ENCODE measurements at regions not wholly inside any gene's neighbourhood (a gene's known extent, or its start where the extent isn't known, plus 50 kb on each side); places are given as distances from the start of the nearest gene placed in this dataset.

- peaks cover 10 to 18% of the 10 kb centered on the region in 2 donors for H3K9me3 Mint-ChIP-seq
- H3K27ac Mint-ChIP-seq, result no peak overlapping the region
- DNase-seq (ENCODE audit: low spot score in 2 of 2) (no peak), ATAC-seq (no peak)
- peaks cover 8 to 16% of the 10 kb centered on the region in 2 donors for H3K36me3 Mint-ChIP-seq
Observed at GRCh38 chr5:118703241-118703640, 285.1 kb downstream of the DTWD2 start.

- H3K36me3 Mint-ChIP-seq, result peaks cover 8 to 16% of the 10 kb centered on the region in 2 donors
- peaks cover 10 to 18% of the 10 kb centered on the region in 2 donors for H3K9me3 Mint-ChIP-seq
- no peak overlapping the region for H3K27ac Mint-ChIP-seq
- ATAC-seq (no peak), DNase-seq (ENCODE audit: low spot score in 2 of 2) (no peak)
Observed at GRCh38 chr5:118701791-118702190, 286.6 kb downstream of the DTWD2 start.

- H3K27ac Mint-ChIP-seq, result no peak overlapping the region
- DNase-seq (ENCODE audit: low spot score in 2 of 2), result no peak
- peaks cover 8 to 16% of the 10 kb centered on the region in 2 donors for H3K36me3 Mint-ChIP-seq
- peaks cover 10 to 16% of the 10 kb centered on the region in 2 donors for H3K9me3 Mint-ChIP-seq
- ATAC-seq, result no peak
Observed at GRCh38 chr5:118700510-118700909, 287.8 kb downstream of the DTWD2 start.

GRCh38 chr5:118698774-118699173 lies 289.6 kb downstream of the DTWD2 start:
- Mint-ChIP-seq H3K36me3 (peaks cover 4 to 11% of the 10 kb centered on the region in 2 donors), H3K27ac (no peak overlapping the region), H3K9me3 (peaks cover 5 to 11% of the 10 kb centered on the region in 2 donors)
- ATAC-seq (no peak), DNase-seq (ENCODE audit: low spot score in 2 of 2) (no peak)

GRCh38 chr5:118696076-118696475 lies 292.3 kb downstream of the DTWD2 start:
- no peaks in the 10 kb centered on the region for H3K36me3 Mint-ChIP-seq
- no peak overlapping the region for H3K27ac Mint-ChIP-seq
- ATAC-seq, result no peak
- no peak for DNase-seq (ENCODE audit: low spot score in 2 of 2)
- H3K9me3 Mint-ChIP-seq, result no peaks in the 10 kb centered on the region

GRCh38 chr5:118692811-118693342 lies 295.5 kb downstream of the DTWD2 start:
- Mint-ChIP-seq H3K9me3 (no peaks in the 10 kb centered on the region), H3K27ac (no peak overlapping the region)
- no peak for ATAC-seq

GRCh38 chr5:118687661-118688621 lies 300.4 kb downstream of the DTWD2 start:
- Mint-ChIP-seq H3K9me3 (peaks cover 5 to 9% of the 10 kb centered on the region in 2 donors), H3K27ac (peak overlapping the region in 1 of 2 donors; percentile 53), H3K36me3 (no peaks in the 10 kb centered on the region)
- ATAC-seq, result no peak
- DNase-seq (ENCODE audit: low spot score in 2 of 2), result no peak

More at GRCh38 chr5:118692811-118693342, 295.5 kb downstream of the DTWD2 start:
- no peak for DNase-seq (ENCODE audit: low spot score in 2 of 2)
- no peaks in the 10 kb centered on the region for H3K36me3 Mint-ChIP-seq

GRCh38 chr5:118687100-118687499 lies 301.2 kb downstream of the DTWD2 start:
- H3K27ac Mint-ChIP-seq, result no peak overlapping the region
- no peaks in the 10 kb centered on the region for H3K36me3 Mint-ChIP-seq
- no peak for DNase-seq (ENCODE audit: low spot score in 2 of 2)
- peaks cover 5 to 9% of the 10 kb centered on the region in 2 donors for H3K9me3 Mint-ChIP-seq
- ATAC-seq, result no peak

GRCh38 chr5:118681655-118682054 lies 306.7 kb downstream of the DTWD2 start:
- Mint-ChIP-seq H3K9me3 (peaks cover 5 to 9% of the 10 kb centered on the region in 2 donors), H3K27ac (no peak overlapping the region), H3K36me3 (no peaks in the 10 kb centered on the region)
- DNase-seq (ENCODE audit: low spot score in 2 of 2), result no peak
- no peak for ATAC-seq

- Mint-ChIP-seq H3K27ac (no peak overlapping the region), H3K36me3 (peaks cover 0 to 6% of the 10 kb centered on the region in 2 donors), H3K9me3 (peaks cover 6 to 12% of the 10 kb centered on the region in 2 donors)
- DNase-seq (ENCODE audit: low spot score in 2 of 2) (no peak), ATAC-seq (no peak)
Observed at GRCh38 chr5:118679264-118679940, 308.9 kb downstream of the DTWD2 start.

- H3K36me3 Mint-ChIP-seq, result peaks cover 0 to 6% of the 10 kb centered on the region in 2 donors
- no peak overlapping the region for H3K27ac Mint-ChIP-seq
- DNase-seq (ENCODE audit: low spot score in 2 of 2) (no peak), ATAC-seq (no peak)
- peaks cover 11 to 18% of the 10 kb centered on the region in 2 donors for H3K9me3 Mint-ChIP-seq
Observed at GRCh38 chr5:118678746-118679145, 309.6 kb downstream of the DTWD2 start.

GRCh38 chr5:118675247-118675646 lies 313.1 kb downstream of the DTWD2 start:
- no peak for ATAC-seq
- H3K27ac Mint-ChIP-seq, result no peak overlapping the region
- DNase-seq (ENCODE audit: low spot score in 2 of 2), result no peak
- peaks cover 10 to 24% of the 10 kb centered on the region in 2 donors for H3K9me3 Mint-ChIP-seq
- peaks cover 0 to 6% of the 10 kb centered on the region in 2 donors for H3K36me3 Mint-ChIP-seq

- Mint-ChIP-seq H3K27ac (no peak overlapping the region), H3K9me3 (peaks cover 25 to 28% of the 10 kb centered on the region in 2 donors), H3K36me3 (peaks cover 11 to 19% of the 10 kb centered on the region in 2 donors)
- no peak for DNase-seq (ENCODE audit: low spot score in 2 of 2)
- ATAC-seq, result no peak
Observed at GRCh38 chr5:118657576-118657975, 330.8 kb downstream of the DTWD2 start.

- peaks cover 20 to 22% of the 10 kb centered on the region in 2 donors for H3K9me3 Mint-ChIP-seq
- no peak for ATAC-seq
- H3K27ac Mint-ChIP-seq, result no peak overlapping the region
- DNase-seq (ENCODE audit: low spot score in 2 of 2), result no peak
- H3K36me3 Mint-ChIP-seq, result peaks cover 11 to 19% of the 10 kb centered on the region in 2 donors
Observed at GRCh38 chr5:118653872-118654271, 334.5 kb downstream of the DTWD2 start.

- H3K9me3 Mint-ChIP-seq, result peaks cover 15 to 17% of the 10 kb centered on the region in 2 donors
- DNase-seq (ENCODE audit: low spot score in 2 of 2), result no peak
- no peak overlapping the region for H3K27ac Mint-ChIP-seq
- peaks cover 8 to 14% of the 10 kb centered on the region in 2 donors for H3K36me3 Mint-ChIP-seq
- no peak for ATAC-seq
Observed at GRCh38 chr5:118653183-118653582, 335.2 kb downstream of the DTWD2 start.

- H3K27ac Mint-ChIP-seq, result no peak overlapping the region
- H3K9me3 Mint-ChIP-seq, result peaks cover 2 to 5% of the 10 kb centered on the region in 2 donors
- ATAC-seq, result no peak
- DNase-seq (ENCODE audit: low spot score in 2 of 2), result no peak
- no peaks in the 10 kb centered on the region for H3K36me3 Mint-ChIP-seq
Observed at GRCh38 chr5:118651002-118651401, 337.3 kb downstream of the DTWD2 start.

- ATAC-seq (no peak), DNase-seq (ENCODE audit: low spot score in 2 of 2) (no peak)
- Mint-ChIP-seq H3K27ac (no peak overlapping the region), H3K9me3 (peaks cover 4 to 7% of the 10 kb centered on the region in 2 donors), H3K36me3 (no peaks in the 10 kb centered on the region)
Observed at GRCh38 chr5:118647587-118647986, 340.8 kb downstream of the DTWD2 start.

Measured in activated naive CD4-positive, alpha-beta T cell treated with anti-CD3 and anti-CD28 coated beads, Interleukin-2, amount 50 U/mL, for 72 hours (primary cell).